GM21737 (cell line): ENCODE measurements at regions not wholly inside any gene's neighbourhood (a gene's known extent, or its start where the extent isn't known, plus 50 kb on each side); places are given as distances from the start of the nearest gene placed in this dataset.

Experiments
- ATAC-seq: cut with Tn5 transposase; IDR thresholded peaks from one replicate; pipeline ENCODE4 v1.9.1; 2021; ENCODE audit warnings: mild to moderate bottlenecking, moderate library complexity; ENCODE audit not compliant: unreplicated experiment

GRCh38 chr6:63371104-63371715 is 51.4 kb upstream of the LGSN start:
- no peak for ATAC-seq

GRCh38 chr6:63372951-63373533 is 53.3 kb upstream of the LGSN start:
- no peak for ATAC-seq

- no peak for ATAC-seq
These were observed 69.5 kb upstream of the LGSN start for GRCh38 chr6:63389191-63389844.

GRCh38 chr6:63391203-63391970 is 71.6 kb upstream of the LGSN start:
- ATAC-seq = no peak

GRCh38 chr6:63392092-63392724 is 72.4 kb upstream of the LGSN start:
- no peak for ATAC-seq

GRCh38 chr6:63394656-63395308 is 75.0 kb upstream of the LGSN start:
- ATAC-seq = no peak

GRCh38 chr6:63395381-63395780 is 75.6 kb upstream of the LGSN start:
- no peak for ATAC-seq

DNA sequence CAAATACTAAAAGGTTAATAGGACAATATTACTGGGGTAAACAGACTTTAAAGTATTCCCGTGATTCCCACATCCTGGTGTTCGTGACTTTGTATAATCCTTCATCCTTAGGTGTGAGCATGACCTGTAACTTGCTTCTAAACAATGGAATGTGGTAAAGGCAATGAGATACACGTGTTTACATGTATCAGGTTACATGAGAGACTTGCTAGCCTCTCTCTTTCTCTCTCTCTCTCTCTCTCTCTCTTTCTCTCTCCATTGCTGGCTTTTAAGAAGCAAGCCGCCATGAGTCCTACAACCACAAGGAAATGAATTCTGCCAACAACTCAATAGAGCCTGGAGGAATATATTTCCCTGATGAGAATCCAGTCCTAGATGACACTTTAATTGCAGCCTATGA is 83.9 kb upstream of the LGSN start:
- ATAC-seq = no peak

GRCh38 chr6:63410435-63411426 is 90.9 kb upstream of the LGSN start:
- no peak for ATAC-seq

DNA sequence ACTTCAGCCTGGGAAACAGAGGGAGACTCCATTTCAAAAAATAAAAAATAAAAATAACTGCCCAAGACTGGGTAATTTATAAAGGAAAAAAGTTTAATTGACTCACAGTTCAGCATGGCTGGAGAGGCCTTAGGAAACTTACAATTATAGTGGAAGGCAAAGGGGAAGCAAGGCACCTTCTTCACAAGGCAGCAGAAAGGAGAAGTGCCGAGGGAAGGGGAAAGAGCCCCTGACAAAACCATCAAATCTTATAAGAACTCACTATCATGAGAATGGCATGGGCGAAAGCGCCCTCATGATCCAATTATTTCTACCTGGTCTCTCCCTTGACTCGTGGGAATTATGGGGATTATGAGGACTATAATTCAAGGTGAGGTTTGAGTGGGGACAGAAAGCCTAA is 95.5 kb upstream of the LGSN start:
- ATAC-seq = no peak

DNA sequence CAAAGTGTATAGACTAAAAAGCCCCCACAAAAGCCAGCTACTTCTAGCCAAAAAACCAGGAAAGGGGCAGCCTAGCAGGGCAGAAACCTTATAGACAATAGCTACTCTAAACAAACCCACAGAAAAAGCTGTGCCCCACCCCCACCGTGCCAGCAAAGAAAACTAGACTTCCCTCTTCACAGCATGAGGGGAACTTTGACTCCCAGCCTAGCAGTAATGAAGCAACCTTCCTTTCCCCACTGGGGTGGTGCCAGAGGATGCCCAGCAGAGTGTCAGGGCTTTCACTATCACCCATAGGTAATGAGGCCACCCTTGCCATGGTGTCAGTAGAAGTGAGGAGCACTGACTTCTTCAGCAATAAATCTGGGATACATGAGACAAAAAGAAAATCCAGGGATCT is 99.0 kb upstream of the LGSN start:
- ATAC-seq = no peak

DNA sequence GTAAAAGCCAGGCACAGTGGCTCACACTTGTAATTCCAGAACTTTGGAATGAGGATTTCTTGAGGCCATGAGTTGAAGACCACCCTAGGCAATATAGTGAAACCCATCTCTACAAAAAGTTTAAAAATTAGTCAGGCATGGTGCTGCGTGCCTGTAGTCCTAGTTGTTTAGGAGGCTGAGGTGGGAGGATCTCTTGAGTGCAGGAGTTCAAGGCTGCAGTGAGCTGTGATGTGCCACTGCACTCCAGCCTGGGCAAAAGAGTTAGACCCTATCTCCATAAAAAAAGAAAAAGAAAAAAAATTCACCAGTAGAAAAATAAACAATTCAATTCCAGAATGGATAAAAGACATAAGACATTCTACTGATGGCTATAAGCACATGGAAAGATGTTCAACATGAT is 104.9 kb upstream of the LGSN start:
- no peak for ATAC-seq

DNA sequence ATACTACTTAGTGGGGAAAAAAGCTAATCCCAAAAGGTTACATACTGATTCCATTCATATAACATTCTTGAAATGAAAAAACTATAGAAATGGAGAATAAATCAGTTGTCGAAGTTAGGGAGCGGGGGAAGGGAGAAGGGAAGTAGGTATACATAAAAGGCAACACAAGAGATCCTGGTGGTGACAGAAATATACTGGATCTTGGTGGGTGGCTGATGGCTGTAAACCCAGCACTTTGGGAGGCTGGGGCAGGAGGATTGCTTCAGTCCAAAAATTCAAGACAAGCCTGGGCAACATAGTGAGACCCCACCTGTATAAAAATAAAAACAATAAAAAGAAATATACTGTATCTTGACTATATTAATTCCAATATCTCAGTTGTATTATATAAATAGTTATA is 105.7 kb upstream of the LGSN start:
- no peak for ATAC-seq

DNA sequence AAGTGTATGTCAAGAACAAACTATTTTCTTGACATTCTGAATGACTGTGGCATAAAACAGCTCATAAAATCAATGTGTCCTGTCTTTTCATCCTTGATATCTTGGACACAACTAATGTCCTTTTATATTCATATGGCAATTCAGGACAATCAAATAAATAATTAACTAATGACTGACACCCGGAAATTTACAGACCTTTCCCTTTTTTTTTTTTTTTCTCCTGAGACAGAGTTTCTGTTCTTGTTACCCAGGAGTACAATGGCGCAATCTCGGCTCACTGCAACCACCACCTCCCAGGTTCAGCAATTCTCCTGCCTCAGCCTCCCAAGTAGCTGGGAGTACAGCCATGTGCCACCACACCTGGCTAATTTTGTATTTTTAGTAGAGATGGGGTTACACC is 107.1 kb upstream of the LGSN start:
- ATAC-seq = no peak

GRCh38 chr6:63427951-63428350 is 108.2 kb upstream of the LGSN start:
- no peak for ATAC-seq

DNA sequence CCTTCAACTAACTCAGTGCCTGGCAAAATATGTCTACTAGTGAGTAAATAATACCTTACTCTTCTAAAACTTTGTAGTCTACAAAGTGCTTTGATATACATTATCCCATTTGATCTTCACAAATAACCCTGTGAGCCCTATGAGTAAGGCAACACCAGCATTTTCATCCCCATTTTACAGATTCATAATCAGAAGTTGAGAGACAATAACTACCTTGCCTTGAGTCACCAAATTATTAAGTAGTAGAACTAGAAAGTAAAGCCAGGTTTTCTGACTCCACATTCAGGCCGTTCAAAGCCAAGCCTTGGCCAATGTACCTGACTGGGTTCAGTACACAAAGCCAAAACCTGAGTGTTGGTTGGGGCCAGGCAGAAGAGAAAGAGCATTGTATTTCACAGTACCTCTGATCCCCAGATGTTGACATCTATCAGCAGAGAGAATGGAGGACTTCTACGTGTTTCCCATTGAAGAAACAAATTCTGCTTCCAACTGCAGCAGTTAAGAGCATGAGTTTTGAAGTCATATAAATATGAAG is 111.3 kb upstream of the LGSN start:
- no peak for ATAC-seq

DNA sequence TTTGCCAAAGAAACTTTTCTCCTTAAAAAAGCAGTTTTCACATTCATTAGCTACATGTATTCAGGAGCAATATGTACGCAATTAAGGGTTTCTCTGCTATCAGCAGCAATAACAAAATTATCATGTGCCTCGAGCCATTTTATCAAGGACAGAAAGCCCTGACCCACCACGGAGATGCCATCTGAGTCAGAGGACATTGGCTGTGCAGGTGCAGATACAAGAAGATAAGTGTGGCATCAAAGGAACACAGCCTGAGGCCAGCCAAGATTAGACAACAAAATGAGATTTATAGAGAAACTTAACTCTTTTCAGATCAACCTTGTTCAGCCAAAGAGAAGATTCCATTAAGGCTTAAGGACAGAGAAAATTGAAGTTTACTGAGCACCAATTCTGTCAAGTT is 115.2 kb upstream of the LGSN start:
- no peak for ATAC-seq

DNA sequence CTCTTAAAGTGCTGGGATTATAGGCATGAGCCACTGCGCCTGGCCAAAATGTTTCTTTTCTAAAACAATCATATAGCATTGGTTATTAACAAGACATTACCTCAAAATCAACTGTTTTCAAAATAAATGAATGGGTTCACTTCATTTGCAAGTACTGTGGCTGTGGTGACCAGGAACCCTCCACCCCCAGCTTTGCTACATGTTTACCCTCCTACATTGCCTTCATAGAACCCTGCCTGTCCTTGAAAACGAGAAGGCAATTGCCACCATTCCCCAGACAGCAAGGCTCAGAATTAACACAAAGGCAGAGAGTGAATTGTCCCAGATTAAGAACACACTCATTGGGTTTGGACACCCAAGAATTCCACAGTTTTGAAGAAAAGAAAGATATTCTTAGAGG is 116.6 kb upstream of the LGSN start:
- no peak for ATAC-seq

GRCh38 chr6:63437058-63437457 is 117.3 kb upstream of the LGSN start:
- ATAC-seq = no peak
